Natural killer cell (primary cell): ENCODE measurements at regions not wholly inside any gene's neighbourhood (a gene's known extent, or its start where the extent isn't known, plus 50 kb on each side); places are given as distances from the start of the nearest gene placed in this dataset.

ENCODE experiments used
- ATAC-seq, 3 donors: fragments of 150-1000 bp in 2 of 3; fragments of 200-7000 bp in 1 of 3; cut with Tn5 transposase; 1 replicate in 1 of 3; 2 replicates in 2 of 3; pipeline ENCODE4 v1.10.0; 2021; ENCODE audit warnings: mild to moderate bottlenecking in 2 of 3, moderate library complexity in 2 of 3
- DNase-seq, 2 donors: peaks; one replicate each; pipeline versions ENCODE4 v3.0.0 to v3.0.0-alpha.2; 2013 to 2021; ENCODE audit warnings: mixed read lengths in 1 of 2
- H3K27ac ChIP-seq: one replicate; pipeline ENCODE4 v1.5.1; 2013; ENCODE audit warnings: mild to moderate bottlenecking, low read length
- H3K27me3 ChIP-seq: one replicate; pipeline ENCODE4 v1.6.1; 2013; ENCODE audit warnings: low read length; ENCODE audit not compliant: control insufficient read depth, insufficient read depth
- H3K36me3 ChIP-seq: one replicate; pipeline ENCODE4 v1.6.1; 2013; ENCODE audit warnings: low read length; ENCODE audit not compliant: control insufficient read depth, insufficient read depth
- H3K4me1 ChIP-seq: one replicate; pipeline ENCODE4 v1.6.1; 2013; ENCODE audit warnings: low read length; ENCODE audit not compliant: control insufficient read depth, insufficient read depth
- H3K4me3 ChIP-seq: one replicate; pipeline ENCODE4 v1.5.1; 2013; ENCODE audit warnings: low read length
- H3K9me3 ChIP-seq: one replicate; pipeline ENCODE4 v1.6.1; 2013; ENCODE audit warnings: low read length; ENCODE audit not compliant: control insufficient read depth, insufficient read depth
- H3K27ac Mint-ChIP-seq, 2 donors: one replicate each; pipeline ENCODE4 v1.8.0; 2022; ENCODE audit warnings: mild to moderate bottlenecking in 2 of 2, mixed read lengths in 2 of 2, moderate library complexity in 1 of 2
- H3K27me3 Mint-ChIP-seq, 2 donors: one replicate each; pipeline ENCODE4 v1.8.0; 2022; ENCODE audit warnings: low read depth in 2 of 2, mixed read lengths in 2 of 2
- H3K36me3 Mint-ChIP-seq: one replicate; pipeline ENCODE4 v1.8.0; 2022; ENCODE audit warnings: mixed read lengths
- H3K4me1 Mint-ChIP-seq, 2 donors: one replicate each; pipeline ENCODE4 v1.8.0; 2022; ENCODE audit warnings: mixed read lengths in 2 of 2
- H3K4me3 Mint-ChIP-seq: one replicate; pipeline ENCODE4 v1.8.0; 2022; ENCODE audit warnings: mild to moderate bottlenecking, moderate library complexity, mixed read lengths
- H3K9me3 Mint-ChIP-seq, 2 donors: one replicate each; pipeline ENCODE4 v1.8.0; 2022; ENCODE audit warnings: mixed read lengths in 2 of 2
- CTCF ChIP-seq: fragments of 200-600 bp; IDR thresholded peaks from one replicate; pipeline ENCODE4 v1.8.0; 2022; ENCODE audit warnings: antibody characterized with exemption
- WGBS: methylation state at CpG from one replicate; pipeline ENCODE4 v1.1.7; 2013; ENCODE audit warnings: missing lambda C conversion rate; ENCODE audit not compliant: insufficient coverage; 5-methylcytosine and 5-hydroxymethylcytosine counted together
- intact Hi-C: fragments of 100-400 bp; cut with micrococcal nuclease; formaldehyde crosslinking; loops from one replicate; pipeline ENCODE4 v1.14.2; 2022

- intact Hi-C loops: no loop called here
- TF ChIP-seq CTCF: no peak
- Mint-ChIP-seq H3K4me3 (no peak overlapping the region), H3K9me3 (peaks cover 14 to 33% of the 10 kb centered on the region in 2 donors), H3K4me1 (no peaks in the 10 kb centered on the region), H3K27ac (no peak overlapping the region), H3K27me3 (no peaks in the 10 kb centered on the region), H3K36me3 (peaks cover 10% of the 10 kb centered on the region)
- DNase-seq (no peak), ATAC-seq (no peak)
- Histone ChIP-seq H3K9me3 (peaks cover 2% of the 10 kb centered on the region), H3K4me3 (no peak overlapping the region), H3K27ac (no peak overlapping the region), H3K36me3 (no peaks in the 10 kb centered on the region), H3K4me1 (no peaks in the 10 kb centered on the region), H3K27me3 (no peaks in the 10 kb centered on the region)
Observed at GRCh38 chr9:82449986-82450385, 461.4 kb downstream of the SPATA31D1 start.

GRCh38 chr9:82454509-82455190 lies 466.1 kb downstream of the SPATA31D1 start:
- DNase-seq (no peak), ATAC-seq (no peak)
- no peaks in the 10 kb centered on the region for H3K4me1 ChIP-seq
- Mint-ChIP-seq H3K36me3 (peaks cover 10% of the 10 kb centered on the region), H3K4me3 (no peak overlapping the region), H3K4me1 (no peaks in the 10 kb centered on the region), H3K27ac (no peak overlapping the region), H3K27me3 (no peaks in the 10 kb centered on the region), H3K9me3 (peaks cover 6 to 20% of the 10 kb centered on the region in 2 donors)
- no peak for TF ChIP-seq CTCF
- H3K36me3 ChIP-seq: no peaks in the 10 kb centered on the region
- intact Hi-C loops: no loop called here
- WGBS: 96% methylated on average over 3 of the region's 3 CpGs
- peaks cover 2% of the 10 kb centered on the region for H3K9me3 ChIP-seq
- no peak overlapping the region for H3K4me3 ChIP-seq
- H3K27me3 ChIP-seq: no peaks in the 10 kb centered on the region
- H3K27ac ChIP-seq: no peak overlapping the region

DNA sequence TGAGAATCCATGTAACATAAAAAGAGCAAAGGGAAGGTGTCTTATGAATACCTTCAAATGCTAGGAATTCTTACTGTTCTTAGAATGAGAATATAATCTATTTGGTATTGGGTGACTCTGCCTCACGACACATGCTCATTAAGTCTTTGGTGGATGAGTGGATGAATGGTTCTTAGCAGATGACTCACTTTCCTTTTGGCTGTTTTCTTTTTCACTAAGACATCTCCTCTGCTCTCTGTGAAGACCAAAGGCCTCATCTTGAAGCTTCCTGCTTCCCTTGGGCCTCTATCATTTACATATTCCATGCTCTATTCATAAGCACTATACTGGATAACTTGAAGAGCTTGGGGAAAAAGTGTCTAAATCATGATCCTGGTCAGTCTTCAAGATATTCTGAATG lies 468.1 kb downstream of the SPATA31D1 start:
- Histone ChIP-seq H3K4me3 (no peak overlapping the region), H3K27me3 (no peaks in the 10 kb centered on the region), H3K4me1 (no peaks in the 10 kb centered on the region), H3K36me3 (no peaks in the 10 kb centered on the region), H3K27ac (no peak overlapping the region), H3K9me3 (peaks cover 2% of the 10 kb centered on the region)
- Mint-ChIP-seq H3K4me1 (no peaks in the 10 kb centered on the region), H3K9me3 (peaks cover 5 to 11% of the 10 kb centered on the region in 2 donors), H3K36me3 (peaks cover 10% of the 10 kb centered on the region), H3K27me3 (no peaks in the 10 kb centered on the region), H3K4me3 (no peak overlapping the region), H3K27ac (no peak overlapping the region)
- WGBS: no CpG with 5 or more reads among the region's 1 CpG
- intact Hi-C loops: no loop called here
- no peak for TF ChIP-seq CTCF
- DNase-seq (no peak), ATAC-seq (no peak)

GRCh38 chr9:82457298-82457697 lies 468.7 kb downstream of the SPATA31D1 start:
- Mint-ChIP-seq H3K4me3 (no peak overlapping the region), H3K27me3 (no peaks in the 10 kb centered on the region), H3K9me3 (peaks cover 5% of the 10 kb centered on the region in 2 donors), H3K27ac (no peak overlapping the region), H3K4me1 (no peaks in the 10 kb centered on the region), H3K36me3 (peaks cover 5% of the 10 kb centered on the region)
- intact Hi-C loops: no loop called here
- DNase-seq (no peak), ATAC-seq (no peak)
- H3K36me3 ChIP-seq: no peaks in the 10 kb centered on the region
- no peak overlapping the region for H3K4me3 ChIP-seq
- H3K27ac ChIP-seq: no peak overlapping the region
- H3K27me3 ChIP-seq: no peaks in the 10 kb centered on the region
- no peak for TF ChIP-seq CTCF
- H3K9me3 ChIP-seq: peaks cover 2% of the 10 kb centered on the region
- WGBS: 89% methylated on average over 1 of the region's 2 CpGs
- no peaks in the 10 kb centered on the region for H3K4me1 ChIP-seq
